SKM-1 (cell line): ENCODE measurements at regions not wholly inside any gene's neighbourhood (a gene's known extent, or its start where the extent isn't known, plus 50 kb on each side); places are given as distances from the start of the nearest gene placed in this dataset.
"Not testable (repeated sequence)": the region's sequence is repeated elsewhere in the genome, so short reads cannot be mapped to it uniquely, and the experiment has no call there.

Source experiments
- DNase-seq: peaks from one replicate; lab custom pipeline; 2025; ENCODE audit not compliant: unreplicated experiment; lab: John Stamatoyannopoulos, UW

DNA sequence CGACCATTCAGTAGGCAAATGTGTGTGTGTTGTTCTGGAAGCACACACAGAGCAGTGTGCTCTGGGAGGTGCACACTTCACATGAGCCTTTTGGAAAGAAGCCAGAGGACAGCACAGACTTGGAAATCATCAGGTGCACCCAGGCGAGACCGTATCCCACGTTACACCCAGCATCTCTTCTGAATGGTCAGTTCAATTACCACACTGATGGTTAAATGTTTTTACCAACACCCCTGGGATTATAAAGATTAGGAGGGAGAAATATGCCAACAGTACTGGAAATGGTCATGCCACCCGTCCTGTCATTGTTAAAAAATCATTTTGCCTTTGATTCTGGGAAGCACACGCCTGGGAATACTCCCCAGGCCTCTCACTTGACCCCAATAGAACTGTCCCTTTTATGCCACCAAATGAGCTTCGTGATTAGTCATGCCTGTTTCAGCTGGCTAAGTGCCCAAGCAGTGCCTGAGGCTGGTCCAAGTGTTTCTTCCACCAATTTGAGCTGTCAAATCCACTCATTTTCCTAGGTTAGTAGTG, 183.7 kb downstream of the NRP2 start:
- DNase-seq, result no peak

DNA sequence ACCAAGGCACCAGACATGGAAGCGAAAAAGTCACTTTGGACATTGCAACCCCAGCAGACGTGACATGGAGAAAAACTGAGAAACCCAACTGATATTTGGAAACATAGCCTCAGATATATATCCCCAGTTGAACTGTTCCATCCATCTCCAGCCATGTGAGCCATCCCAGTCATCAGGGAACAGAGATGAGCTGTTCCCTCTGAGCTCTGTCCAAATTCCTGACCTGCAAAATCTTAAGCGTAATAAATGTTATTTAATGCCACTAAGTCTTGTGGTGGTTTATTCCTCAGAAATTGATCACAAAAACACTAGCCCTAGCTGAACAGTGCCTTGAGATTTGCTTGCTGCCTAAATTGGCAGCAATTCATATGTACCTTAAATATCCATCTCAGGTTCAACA, 182.8 kb downstream of the NRP2 start:
- no peak for DNase-seq

DNA sequence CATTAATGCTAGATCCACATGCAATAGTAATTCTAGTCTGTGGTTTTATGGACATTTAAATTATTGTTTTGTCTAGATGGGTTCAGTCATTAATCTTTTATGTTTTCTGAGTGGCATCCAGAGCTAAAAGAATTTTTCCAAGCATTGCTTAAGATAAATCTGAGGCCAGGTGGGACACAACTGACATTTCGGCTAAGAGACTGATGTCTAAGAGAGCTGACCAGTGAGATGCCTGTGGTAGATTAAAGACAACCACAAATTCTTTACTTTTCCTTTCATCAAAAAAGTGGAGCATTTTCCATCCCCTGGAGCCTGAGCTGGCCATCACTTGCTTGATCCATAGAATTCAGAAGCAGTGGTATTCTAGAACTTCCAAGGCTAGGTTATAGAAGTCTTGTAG, 182.2 kb downstream of the NRP2 start:
- DNase-seq, result no peak

DNA sequence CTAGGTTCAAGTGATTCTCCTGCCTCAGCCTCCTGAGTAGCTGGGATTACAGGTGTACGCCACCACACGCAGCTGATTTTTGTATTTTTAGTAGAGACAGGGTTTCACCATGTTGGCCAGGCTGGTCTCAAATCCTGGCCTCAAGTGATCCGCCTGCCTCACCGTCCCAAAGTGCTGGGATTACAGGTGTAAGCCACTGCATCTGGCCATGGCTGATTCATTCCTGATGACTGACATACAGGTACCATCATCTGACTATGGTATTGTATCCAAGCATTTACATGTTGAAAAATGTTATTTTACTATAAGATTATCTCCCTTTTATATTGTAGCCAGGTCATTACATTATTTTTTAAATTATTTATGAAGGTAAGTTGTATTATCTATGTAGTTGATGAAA, 180.5 kb downstream of the NRP2 start:
- DNase-seq, result not testable (repeated sequence)

DNA sequence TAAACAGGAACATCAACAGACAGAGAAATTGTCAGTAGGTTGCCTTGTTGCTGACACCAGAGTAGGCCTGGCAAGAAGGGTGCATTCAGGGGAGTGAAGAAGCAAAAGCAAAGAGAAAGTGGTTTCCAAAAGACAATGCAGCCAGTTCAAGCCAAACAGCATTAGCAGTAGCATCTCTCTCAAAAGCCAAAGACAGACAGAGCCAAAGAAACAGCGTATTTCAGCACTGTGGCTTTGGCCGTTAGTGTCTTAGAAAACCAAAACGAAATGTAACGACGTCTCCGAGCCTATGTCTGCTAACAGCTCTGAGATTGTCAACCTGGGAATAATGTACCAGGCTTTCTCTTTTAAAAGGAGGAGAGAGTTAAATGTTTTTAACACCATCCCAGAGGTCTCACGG, 178.6 kb downstream of the NRP2 start:
- DNase-seq, result no peak

DNA sequence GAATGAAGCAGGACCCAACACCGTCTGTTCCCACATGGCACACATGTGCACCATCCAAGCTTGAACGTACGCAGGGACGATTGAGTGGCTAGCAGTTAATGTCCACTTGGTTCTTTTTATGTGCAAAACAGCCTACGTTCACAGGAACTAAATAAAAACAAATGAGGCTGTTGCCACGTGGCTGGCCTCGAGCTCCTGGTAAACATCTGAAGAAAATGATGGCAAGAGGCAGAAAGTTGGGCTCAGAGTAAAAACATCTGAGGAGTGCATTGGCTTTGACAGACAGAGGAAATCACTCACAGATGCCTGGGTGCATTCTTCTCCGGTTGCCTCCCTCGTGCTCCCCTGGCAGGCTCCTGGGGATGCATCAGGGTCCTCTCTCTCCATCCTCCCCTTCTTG, 177.9 kb downstream of the NRP2 start:
- DNase-seq, result no peak

DNA sequence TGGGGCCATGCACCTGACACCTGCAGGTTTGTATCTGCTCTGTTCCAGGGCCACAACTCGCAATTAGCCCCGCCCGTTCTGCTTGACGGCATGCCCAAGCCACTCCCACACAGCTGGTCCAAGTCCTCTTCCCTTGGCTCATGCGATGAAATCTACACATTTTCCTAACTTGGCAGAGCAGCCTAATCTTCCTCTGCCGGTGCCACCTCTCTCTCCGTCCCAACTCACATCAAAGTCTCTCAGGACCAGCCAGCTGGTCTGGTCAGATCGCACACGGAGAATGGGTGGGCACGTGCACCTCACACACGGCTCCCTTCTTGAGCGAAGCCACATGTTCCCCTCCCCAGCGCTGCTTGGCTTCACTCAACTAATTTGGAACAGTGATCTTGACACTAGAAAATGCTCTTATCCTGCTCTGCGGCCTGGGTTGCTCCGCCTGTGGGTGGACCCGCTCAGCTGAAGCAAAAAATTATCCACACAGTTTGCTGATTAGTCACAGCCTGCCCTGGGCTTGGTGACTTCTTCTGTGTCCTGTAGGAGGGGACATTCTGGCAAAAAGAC, 176.7 kb downstream of the NRP2 start:
- DNase-seq, result no peak

DNA sequence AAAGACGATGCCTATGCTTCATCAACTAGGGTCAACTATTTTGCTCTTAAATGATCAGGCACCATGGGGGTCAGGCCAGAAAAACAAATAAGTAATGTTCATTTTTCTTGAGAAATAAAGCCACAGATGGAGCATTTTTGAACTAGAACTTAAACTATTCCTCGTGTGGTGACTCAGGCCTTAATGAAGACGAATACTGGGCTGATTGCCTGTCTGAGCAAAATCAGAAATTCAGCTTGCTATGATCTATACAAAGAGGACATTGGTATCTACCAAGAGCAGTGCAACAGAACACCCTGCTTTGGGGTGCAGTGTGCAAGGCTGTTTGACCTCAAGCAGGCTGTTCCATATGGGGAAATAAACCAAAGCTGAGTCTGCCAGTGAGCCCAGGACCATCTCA, 176.0 kb downstream of the NRP2 start:
- no peak for DNase-seq

DNA sequence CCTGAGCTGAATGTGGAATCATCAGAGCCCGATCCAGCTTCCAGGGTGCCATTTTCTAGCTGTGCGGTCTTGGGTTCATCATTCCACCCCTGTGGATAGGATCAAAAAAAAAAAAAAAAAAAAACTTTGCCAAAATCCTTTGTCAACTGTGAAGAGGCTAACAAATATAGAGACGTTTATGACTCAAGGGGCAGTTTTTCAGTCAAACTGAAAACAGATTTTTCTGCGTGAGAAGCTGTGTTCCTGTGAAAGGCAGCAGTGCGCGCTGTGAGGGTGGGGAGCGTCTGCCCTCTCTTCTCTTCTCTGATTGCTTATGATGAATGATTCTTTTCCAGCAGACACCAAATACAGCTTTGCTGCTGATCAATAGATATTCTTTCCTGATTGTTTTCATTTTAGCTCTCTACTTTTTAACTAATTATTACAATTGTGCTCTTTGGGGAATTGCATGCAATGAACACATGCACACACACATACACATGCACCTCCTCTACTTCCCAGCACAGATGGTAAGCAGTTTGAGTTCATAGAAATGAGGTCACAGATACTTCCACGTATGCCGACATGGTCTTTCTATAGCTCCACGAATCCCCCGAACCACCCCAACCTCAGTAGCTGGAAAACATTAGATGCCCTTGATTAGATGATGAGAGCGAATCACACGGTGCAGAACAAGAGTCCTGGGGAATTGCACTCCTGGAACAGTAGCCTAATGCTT, 175.4 kb downstream of the NRP2 start:
- no peak for DNase-seq

DNA sequence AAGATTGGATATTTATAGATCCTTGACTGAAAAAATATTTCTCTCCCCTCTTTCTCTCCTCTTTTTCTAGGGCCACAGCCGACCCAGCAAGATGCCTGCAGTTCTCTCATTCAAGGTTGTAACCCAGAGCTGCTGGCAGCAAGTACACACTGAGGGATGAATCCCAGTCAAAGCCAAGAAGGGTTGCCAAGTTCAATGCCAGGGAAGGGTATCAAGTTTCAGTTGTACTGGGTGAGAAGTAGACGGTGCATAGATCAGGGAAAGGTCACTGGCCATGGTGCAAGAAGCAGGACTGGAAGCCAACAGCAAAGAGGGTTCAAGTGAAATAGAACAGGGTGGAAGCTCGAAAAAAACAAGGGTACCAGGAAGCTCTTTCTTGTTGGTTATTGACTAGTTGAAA, 170.2 kb downstream of the NRP2 start:
- DNase-seq, result no peak

DNA sequence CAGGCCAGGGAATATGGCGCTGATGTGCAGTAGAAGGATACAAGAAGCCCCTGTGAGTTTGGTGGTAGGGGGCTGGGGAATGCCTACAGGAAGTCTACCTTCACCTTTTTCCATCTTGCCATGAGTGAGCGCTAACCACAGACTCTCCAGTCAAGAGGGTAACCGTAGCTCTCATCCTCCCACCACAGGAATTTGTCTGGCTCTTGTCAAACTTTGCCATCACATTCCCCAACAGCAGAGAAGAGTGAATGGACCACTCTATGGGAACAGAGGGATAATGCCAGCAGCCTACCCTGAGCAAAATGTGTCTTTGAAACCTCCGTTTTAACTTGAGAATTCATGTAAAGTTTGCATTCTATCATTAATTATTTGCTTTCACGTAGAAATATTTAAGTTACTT, 168.3 kb downstream of the NRP2 start:
- no peak for DNase-seq

DNA sequence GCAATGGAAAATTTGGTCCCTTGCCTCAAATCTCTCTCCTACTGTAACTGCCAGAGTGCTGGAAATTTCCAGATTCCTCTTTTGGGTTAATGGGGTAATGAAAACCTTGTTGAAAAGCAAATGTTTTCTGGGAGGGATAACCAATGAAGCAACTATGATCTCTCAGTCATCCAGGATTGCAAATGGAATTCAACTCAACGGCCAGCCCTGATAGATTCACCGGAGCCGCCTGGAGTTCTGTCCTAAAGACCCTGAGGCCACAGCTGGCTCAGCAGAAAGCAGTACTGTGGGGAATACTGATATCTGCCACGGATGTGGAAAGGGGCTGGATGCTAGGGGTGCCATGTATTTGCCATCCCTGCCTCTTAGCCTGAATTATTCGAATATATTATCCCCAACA, 167.8 kb downstream of the NRP2 start:
- DNase-seq, result no peak

DNA sequence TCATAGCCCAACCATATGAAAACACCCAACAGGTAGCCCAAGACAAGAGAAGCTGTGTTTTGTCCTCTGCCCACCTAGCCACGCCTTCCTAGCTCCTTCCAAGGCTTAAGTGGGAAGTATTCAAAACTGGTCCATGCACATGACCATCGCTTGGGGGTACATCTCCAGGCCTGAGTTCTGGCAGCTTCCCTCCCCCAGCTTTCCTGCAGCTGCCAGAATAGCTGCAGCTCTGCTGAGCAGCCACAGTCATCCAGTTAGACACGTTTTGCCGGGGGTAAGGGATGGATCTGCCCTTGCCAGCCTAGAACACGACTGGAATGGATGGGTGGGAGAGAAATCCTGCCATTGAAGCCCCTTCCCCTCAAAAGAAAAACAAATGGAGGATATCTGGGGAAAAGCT, 166.8 kb downstream of the NRP2 start:
- no peak for DNase-seq

DNA sequence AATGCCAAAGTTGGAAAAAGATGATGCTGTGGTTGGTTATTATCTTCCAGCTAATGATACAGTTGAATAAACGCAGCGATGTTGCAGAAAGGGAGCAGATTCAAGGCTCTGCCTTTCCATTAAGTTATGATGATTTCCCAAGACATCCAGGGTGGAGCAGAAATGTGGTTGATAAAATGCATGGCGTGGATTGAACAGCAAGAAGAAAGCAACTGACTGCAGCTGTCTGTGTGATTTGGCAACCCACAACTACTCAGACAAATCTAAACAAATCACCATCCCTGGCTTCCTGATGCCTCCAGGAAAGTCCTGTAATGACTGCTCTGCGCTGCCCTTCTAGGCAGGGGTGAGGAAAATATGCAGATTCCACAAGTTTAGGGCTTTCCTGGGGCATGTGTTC, 166.3 kb downstream of the NRP2 start:
- DNase-seq, result no peak
